Body of pancreas (tissue), 4 donors: ENCODE measurements at regions not wholly inside any gene's neighbourhood (a gene's known extent, or its start where the extent isn't known, plus 50 kb on each side); places are given as distances from the start of the nearest gene placed in this dataset.

Experiments used
- ATAC-seq: fragments of 150-250 bp; one replicate; pipeline ENCODE4 v1.9.1; 2016
- DNase-seq, 4 donors: peaks; one replicate each; pipeline ENCODE4 v3.0.0-alpha.2; 2019
- H3K27ac ChIP-seq, 4 donors: fragments of 200-600 bp; sonication (generic); 1 replicate in 3 of 4; 2 replicates in 1 of 4; pipeline versions ENCODE4 v1.5.1 to v1.6.1; 2016 to 2019; ENCODE audit warnings: mild to moderate bottlenecking in 1 of 4, mixed read lengths in 1 of 4, moderate library complexity in 1 of 4
- H3K27me3 ChIP-seq, 2 donors: fragments of 200-600 bp; sonication (generic); one replicate each; pipeline ENCODE4 v1.6.0; 2016; ENCODE audit warnings: mild to moderate bottlenecking in 1 of 2
- H3K36me3 ChIP-seq, 2 donors: fragments of 200-600 bp; sonication (generic); replicated peaks in 1 of 2; 2 replicates each; pipeline ENCODE4 v1.5.1; 2016; ENCODE audit warnings: low read depth in 2 of 2; ENCODE audit not compliant: insufficient read depth in 1 of 2
- H3K4me1 ChIP-seq: fragments of 200-600 bp; sonication (generic); one replicate; pipeline ENCODE4 v1.6.0; 2016
- H3K4me3 ChIP-seq, 2 donors: fragments of 200-600 bp; sonication (generic); 1 replicate in 1 of 2; 2 replicates in 1 of 2; pipeline ENCODE4 v1.5.1; 2016 to 2019
- H3K9me3 ChIP-seq, 3 donors: fragments of 200-600 bp; sonication (generic); 1 replicate in 2 of 3; 2 replicates in 1 of 3; pipeline ENCODE4 v1.5.1; 2016
- POLR2A ChIP-seq, 3 donors: fragments of 450-650 bp; IDR thresholded peaks; one replicate each; pipeline ENCODE4 v1.6.1; 2016; ENCODE audit warnings: antibody characterized with exemption in 3 of 3, mild to moderate bottlenecking in 2 of 3
- WGBS, 2 donors: methylation state at CpG; one replicate each; pipeline ENCODE4 v1.1.5; 2017; 5-methylcytosine and 5-hydroxymethylcytosine counted together
- intact Hi-C: fragments of 100-400 bp; cut with DNase I; formaldehyde crosslinking; loops from one replicate; pipeline ENCODE4 v1.15.1; 2023
- TF ChIP-seq, protein P1 (sequence below), 7 experiments: fragments of 450-650 bp in 4 of 7; fragments of 200-600 bp in 3 of 7; sonication (generic) in 3 of 7; IDR thresholded peaks; one replicate each; pipeline ENCODE4 v1.5.1; 2016 to 2019; ENCODE audit warnings: antibody characterized with exemption in 7 of 7

- H3K4me1 ChIP-seq, result no peaks in the 10 kb centered on the region
- intact Hi-C loops, result no loop called here
- ATAC-seq, result no peak
- no peak overlapping the region for H3K4me3 ChIP-seq
- TF ChIP-seq, protein P1, sequence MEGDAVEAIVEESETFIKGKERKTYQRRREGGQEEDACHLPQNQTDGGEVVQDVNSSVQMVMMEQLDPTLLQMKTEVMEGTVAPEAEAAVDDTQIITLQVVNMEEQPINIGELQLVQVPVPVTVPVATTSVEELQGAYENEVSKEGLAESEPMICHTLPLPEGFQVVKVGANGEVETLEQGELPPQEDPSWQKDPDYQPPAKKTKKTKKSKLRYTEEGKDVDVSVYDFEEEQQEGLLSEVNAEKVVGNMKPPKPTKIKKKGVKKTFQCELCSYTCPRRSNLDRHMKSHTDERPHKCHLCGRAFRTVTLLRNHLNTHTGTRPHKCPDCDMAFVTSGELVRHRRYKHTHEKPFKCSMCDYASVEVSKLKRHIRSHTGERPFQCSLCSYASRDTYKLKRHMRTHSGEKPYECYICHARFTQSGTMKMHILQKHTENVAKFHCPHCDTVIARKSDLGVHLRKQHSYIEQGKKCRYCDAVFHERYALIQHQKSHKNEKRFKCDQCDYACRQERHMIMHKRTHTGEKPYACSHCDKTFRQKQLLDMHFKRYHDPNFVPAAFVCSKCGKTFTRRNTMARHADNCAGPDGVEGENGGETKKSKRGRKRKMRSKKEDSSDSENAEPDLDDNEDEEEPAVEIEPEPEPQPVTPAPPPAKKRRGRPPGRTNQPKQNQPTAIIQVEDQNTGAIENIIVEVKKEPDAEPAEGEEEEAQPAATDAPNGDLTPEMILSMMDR (IDR thresholded peaks at IDR 0.05), result no peak
- TF ChIP-seq POLR2A (IDR thresholded peaks at IDR 0.05), result no peak
- no peaks in the 10 kb centered on the region for H3K27me3 ChIP-seq
- WGBS, 2 donors, result 34 to 64% methylated on average over 3 of the region's 3 CpGs
- no peaks in the 10 kb centered on the region for H3K36me3 ChIP-seq
- no peak for DNase-seq
- H3K27ac ChIP-seq, result no peak overlapping the region
- H3K9me3 ChIP-seq, result no peaks in the 10 kb centered on the region
Measured at GRCh38 chr2:151150331-151151320, 111.0 kb downstream of the RBM43 start.

DNA sequence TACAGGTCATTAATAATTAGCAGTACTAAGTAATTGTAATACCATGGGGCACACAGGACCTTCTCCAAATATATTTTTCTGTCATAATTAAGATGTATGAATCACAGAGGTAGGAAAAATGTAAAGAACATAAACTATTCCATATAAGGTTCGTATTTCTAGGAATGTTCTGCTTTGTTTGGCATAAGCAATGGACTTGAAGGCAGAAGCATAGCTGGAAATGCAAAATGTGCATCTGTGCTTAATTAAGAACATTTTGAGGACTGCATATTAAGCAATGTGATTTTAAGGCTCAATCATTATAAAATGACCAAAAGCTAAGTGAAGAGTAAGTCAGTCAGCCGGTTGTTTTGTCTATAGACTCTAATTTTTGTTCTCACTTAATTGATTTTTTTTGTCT is 123.2 kb downstream of the RBM43 start:
- Histone ChIP-seq H3K9me3 (no peaks in the 10 kb centered on the region), H3K27ac (no peak overlapping the region), H3K4me1 (no peaks in the 10 kb centered on the region), H3K36me3 (no peaks in the 10 kb centered on the region), H3K27me3 (no peaks in the 10 kb centered on the region), H3K4me3 (no peak overlapping the region)
- no peak for TF ChIP-seq POLR2A (IDR thresholded peaks at IDR 0.05)
- TF ChIP-seq, protein P1 (IDR thresholded peaks at IDR 0.05), result no peak
- no peak for ATAC-seq
- no peak for DNase-seq
- intact Hi-C loops, result no loop called here
- 60 to 63% methylated on average over 2 of the region's 2 CpGs for WGBS, 2 donors

GRCh38 chr2:151137526-151137925 is 124.1 kb downstream of the RBM43 start:
- intact Hi-C loops, result no loop called here
- Histone ChIP-seq H3K27ac (no peak overlapping the region), H3K9me3 (no peaks in the 10 kb centered on the region), H3K4me1 (no peaks in the 10 kb centered on the region), H3K27me3 (no peaks in the 10 kb centered on the region), H3K36me3 (no peaks in the 10 kb centered on the region), H3K4me3 (no peak overlapping the region)
- ATAC-seq, result no peak
- WGBS, 2 donors, result 70 to 86% methylated on average over 5 of the region's 5 CpGs
- DNase-seq, result no peak
- TF ChIP-seq, protein P1 (IDR thresholded peaks at IDR 0.05), result no peak

GRCh38 chr2:151120011-151120410 is 141.7 kb downstream of the RBM43 start:
- WGBS, 2 donors, result 74 to 78% methylated on average over 2 of the region's 2 CpGs
- DNase-seq (no peak), ATAC-seq (no peak)
- Histone ChIP-seq H3K27me3 (no peaks in the 10 kb centered on the region), H3K4me1 (no peaks in the 10 kb centered on the region), H3K9me3 (no peaks in the 10 kb centered on the region), H3K27ac (no peak overlapping the region), H3K4me3 (no peak overlapping the region), H3K36me3 (no peaks in the 10 kb centered on the region)
- intact Hi-C loops, result no loop called here
- TF ChIP-seq, protein P1 (IDR thresholded peaks at IDR 0.05), result no peak
- no peak for TF ChIP-seq POLR2A (IDR thresholded peaks at IDR 0.05)

- intact Hi-C loops, result no loop called here
- Histone ChIP-seq H3K9me3 (no peaks in the 10 kb centered on the region), H3K27ac (no peak overlapping the region), H3K27me3 (no peaks in the 10 kb centered on the region), H3K4me3 (no peak overlapping the region), H3K4me1 (no peaks in the 10 kb centered on the region), H3K36me3 (no peaks in the 10 kb centered on the region)
- ATAC-seq, result no peak
- TF ChIP-seq, protein P1 (IDR thresholded peaks at IDR 0.05), result no peak
- TF ChIP-seq POLR2A (IDR thresholded peaks at IDR 0.05), result no peak
- DNase-seq, result no peak
Measured at GRCh38 chr2:151119374-151119773, 142.3 kb downstream of the RBM43 start.
